Activated B cell treated with CpG ODN at 0.5 μM for 24 hours (primary cell): ENCODE measurements at regions not wholly inside any gene's neighbourhood (a gene's known extent, or its start where the extent isn't known, plus 50 kb on each side); places are given as distances from the start of the nearest gene placed in this dataset.

Source experiments
- ATAC-seq: fragments of 200-7000 bp; cut with Tn5 transposase; one replicate; pipeline ENCODE4 v1.10.0; 2021; ENCODE audit warnings: low read depth, mild to moderate bottlenecking, moderate library complexity
- CTCF ChIA-PET: fragments of 350-600 bp; sonication (Branson Sonifier 250); formaldehyde crosslinking; loops from one replicate; lab custom pipeline; 2021; ENCODE audit warnings: antibody characterized with exemption; lab: Charles Lee
- POLR2A ChIA-PET: fragments of 350-600 bp; sonication (Branson Sonifier 250); formaldehyde crosslinking; loops from one replicate; lab custom pipeline; 2021; ENCODE audit warnings: antibody characterized with exemption; lab: Charles Lee
- DNase-seq: peaks from one replicate; pipeline ENCODE4 v3.0.0; 2022
- H3K27ac Mint-ChIP-seq: one replicate; pipeline ENCODE4 v1.8.0; 2020; ENCODE audit warnings: mixed read lengths
- H3K27me3 Mint-ChIP-seq: one replicate; pipeline ENCODE4 v1.8.0; 2021; ENCODE audit warnings: mixed read lengths
- H3K36me3 Mint-ChIP-seq: one replicate; pipeline ENCODE4 v1.8.0; 2021; ENCODE audit warnings: low read depth, mixed read lengths
- H3K4me1 Mint-ChIP-seq: one replicate; pipeline ENCODE4 v1.8.0; 2021; ENCODE audit warnings: mixed read lengths
- H3K4me3 Mint-ChIP-seq: one replicate; pipeline ENCODE4 v1.8.0; 2020; ENCODE audit warnings: mild to moderate bottlenecking, mixed read lengths
- H3K9me3 Mint-ChIP-seq: one replicate; pipeline ENCODE4 v1.8.0; 2020; ENCODE audit warnings: mixed read lengths
- intact Hi-C: fragments of 100-400 bp; cut with micrococcal nuclease; formaldehyde crosslinking; loops from one replicate; pipeline ENCODE4 v1.15.1; 2024
- TF ChIP-seq, protein P1 (sequence below): fragments of 200-600 bp; IDR thresholded peaks from one replicate; pipeline ENCODE4 v1.8.0; 2022; ENCODE audit warnings: antibody characterized with exemption, mild to moderate bottlenecking

DNA sequence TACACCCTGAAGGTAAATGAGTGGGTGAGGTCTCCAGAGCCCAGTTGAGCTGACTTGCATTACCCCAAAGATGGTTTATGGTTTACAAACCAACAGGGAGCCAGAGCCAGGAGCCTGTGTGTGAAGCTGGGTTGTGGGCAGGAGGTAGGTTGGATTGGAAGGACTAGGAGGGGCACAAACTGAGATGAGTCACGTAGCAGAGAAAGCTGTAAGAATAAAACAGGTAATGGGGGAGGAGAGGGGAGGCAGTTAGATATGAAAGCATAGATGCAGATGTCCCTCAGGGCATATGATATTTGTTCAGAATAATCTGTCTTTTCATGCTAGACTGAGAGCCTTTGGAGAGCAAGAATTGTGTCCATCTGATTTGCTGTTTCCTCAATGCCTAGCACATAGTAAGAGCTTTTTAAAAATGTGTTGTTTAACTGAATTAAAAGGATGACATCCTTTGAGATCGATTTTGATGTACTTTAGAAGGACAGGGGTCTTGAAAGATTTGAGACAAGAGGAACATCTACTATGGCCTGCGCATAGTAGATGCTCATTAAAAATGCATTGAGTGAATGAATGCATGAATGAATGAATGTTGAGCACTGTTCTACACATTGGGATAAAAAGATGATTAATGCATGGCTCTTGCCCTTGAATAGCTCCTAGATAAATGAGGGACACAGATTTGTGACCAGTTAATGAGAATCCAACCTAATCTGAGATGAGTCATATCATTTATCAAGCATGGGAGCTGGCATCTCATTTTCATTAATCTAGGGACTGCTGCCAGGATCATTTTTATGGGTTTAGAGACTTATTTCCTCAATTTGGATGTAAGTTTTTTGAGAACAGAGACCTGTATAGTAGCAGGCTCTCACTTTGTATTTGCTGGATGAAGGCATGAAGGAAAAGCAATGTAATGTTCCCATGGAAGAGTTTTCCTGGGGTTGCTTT is 175.8 kb upstream of the BDNF start:
- intact Hi-C loops = no loop called here
- H3K4me1 Mint-ChIP-seq = no peaks in the 10 kb centered on the region
- H3K4me3 Mint-ChIP-seq = no peak overlapping the region
- peaks cover 2% of the 10 kb centered on the region for H3K27me3 Mint-ChIP-seq
- ChIA-PET POLR2A (no interaction called here), CTCF (no interaction called here)
- no peaks in the 10 kb centered on the region for H3K36me3 Mint-ChIP-seq
- peaks cover 4% of the 10 kb centered on the region for H3K9me3 Mint-ChIP-seq
- H3K27ac Mint-ChIP-seq = no peak overlapping the region
- no peak for DNase-seq
- ATAC-seq = no peak
- TF ChIP-seq, protein P1, sequence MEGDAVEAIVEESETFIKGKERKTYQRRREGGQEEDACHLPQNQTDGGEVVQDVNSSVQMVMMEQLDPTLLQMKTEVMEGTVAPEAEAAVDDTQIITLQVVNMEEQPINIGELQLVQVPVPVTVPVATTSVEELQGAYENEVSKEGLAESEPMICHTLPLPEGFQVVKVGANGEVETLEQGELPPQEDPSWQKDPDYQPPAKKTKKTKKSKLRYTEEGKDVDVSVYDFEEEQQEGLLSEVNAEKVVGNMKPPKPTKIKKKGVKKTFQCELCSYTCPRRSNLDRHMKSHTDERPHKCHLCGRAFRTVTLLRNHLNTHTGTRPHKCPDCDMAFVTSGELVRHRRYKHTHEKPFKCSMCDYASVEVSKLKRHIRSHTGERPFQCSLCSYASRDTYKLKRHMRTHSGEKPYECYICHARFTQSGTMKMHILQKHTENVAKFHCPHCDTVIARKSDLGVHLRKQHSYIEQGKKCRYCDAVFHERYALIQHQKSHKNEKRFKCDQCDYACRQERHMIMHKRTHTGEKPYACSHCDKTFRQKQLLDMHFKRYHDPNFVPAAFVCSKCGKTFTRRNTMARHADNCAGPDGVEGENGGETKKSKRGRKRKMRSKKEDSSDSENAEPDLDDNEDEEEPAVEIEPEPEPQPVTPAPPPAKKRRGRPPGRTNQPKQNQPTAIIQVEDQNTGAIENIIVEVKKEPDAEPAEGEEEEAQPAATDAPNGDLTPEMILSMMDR = no peak

DNA sequence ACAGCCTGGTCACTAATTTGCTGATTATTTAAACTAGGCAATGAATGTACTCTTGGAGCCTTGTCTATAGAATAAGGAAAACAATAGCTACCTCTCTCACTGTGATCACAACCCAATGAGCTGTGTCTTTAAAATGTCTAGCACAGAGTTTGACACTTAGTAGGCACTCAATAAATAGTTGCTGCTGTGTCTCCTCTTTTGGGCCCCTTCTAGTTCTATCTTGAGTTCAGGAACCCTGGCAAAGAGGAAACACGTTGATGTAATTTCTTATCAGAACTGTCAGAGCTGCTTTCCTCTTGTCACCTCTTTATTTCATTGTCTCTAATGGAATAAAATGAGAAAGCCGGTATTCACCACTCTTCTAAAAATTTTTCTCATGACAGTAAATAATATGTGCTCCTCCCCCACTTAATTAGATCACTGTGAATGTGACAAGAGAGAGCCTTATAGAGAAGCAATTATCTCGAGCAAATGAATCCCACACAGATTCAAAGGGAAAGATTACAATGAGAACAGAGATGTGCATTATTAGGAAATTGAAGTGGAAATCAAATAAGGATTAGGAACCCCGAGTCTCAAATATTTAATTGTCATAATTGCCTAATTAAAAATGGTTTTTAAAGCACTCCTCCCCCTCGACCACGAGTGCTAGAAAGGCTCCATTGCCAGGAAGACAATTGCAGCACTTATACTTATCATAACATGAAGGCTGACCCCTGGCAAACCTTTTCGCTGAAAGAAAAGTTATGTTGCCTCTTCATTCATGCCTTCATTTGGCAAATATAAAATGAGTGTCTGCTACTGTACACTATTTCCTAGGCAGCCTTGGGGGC is 175.0 kb upstream of the BDNF start:
- H3K27me3 Mint-ChIP-seq = peaks cover 2% of the 10 kb centered on the region
- TF ChIP-seq, protein P1 = no peak
- H3K4me3 Mint-ChIP-seq = no peak overlapping the region
- H3K4me1 Mint-ChIP-seq = no peaks in the 10 kb centered on the region
- ATAC-seq (no peak), DNase-seq (no peak)
- intact Hi-C loops = no loop called here
- ChIA-PET POLR2A (no interaction called here), CTCF (no interaction called here)
- H3K36me3 Mint-ChIP-seq = no peaks in the 10 kb centered on the region
- H3K9me3 Mint-ChIP-seq = peaks cover 4% of the 10 kb centered on the region
- no peak overlapping the region for H3K27ac Mint-ChIP-seq

DNA sequence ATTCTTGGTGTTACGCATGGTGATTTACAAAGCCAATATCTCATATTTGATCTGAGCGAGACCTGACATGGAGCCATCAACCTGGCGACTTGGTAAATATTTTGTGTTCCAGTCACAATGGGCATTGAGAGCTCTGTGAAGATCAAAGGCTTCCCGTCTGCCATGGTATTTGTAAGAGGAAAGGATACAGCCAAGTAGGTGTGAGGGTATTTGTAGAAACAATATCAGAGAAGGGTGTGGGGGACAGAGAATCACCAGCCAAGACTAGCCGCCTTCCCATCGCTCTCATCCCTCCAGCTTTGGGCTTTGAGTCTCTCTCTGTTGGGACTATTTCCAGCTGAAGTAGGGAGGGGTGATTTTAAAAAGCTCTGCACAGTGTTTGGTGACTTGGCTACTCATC is 173.4 kb upstream of the BDNF start:
- no peak for ATAC-seq
- Mint-ChIP-seq H3K4me1 (no peaks in the 10 kb centered on the region), H3K27ac (no peak overlapping the region), H3K4me3 (no peak overlapping the region), H3K27me3 (peaks cover 2% of the 10 kb centered on the region), H3K36me3 (no peaks in the 10 kb centered on the region), H3K9me3 (peaks cover 4% of the 10 kb centered on the region)
- ChIA-PET POLR2A (no interaction called here), CTCF (no interaction called here)
- TF ChIP-seq, protein P1 = no peak
- intact Hi-C loops = no loop called here
- DNase-seq = no peak

DNA sequence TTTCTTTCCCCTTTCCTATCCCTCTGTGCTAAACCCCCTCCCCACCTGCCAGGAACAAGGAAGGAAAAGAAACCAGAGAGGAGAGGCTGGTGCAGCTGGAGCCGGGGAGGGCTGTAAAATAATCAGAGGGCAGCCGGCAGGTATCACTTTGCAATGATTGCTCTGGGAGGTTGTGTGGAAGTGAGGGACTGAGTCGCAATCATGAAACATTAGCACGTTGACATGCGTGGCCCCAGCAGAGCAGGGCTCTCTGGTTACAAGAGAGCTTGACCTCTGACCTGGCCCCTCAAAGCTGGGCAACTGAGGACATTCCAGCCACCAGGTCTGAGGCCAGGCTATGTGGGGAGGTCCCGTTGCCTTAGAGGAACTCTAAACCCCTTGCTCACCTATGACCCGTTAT is 170.8 kb upstream of the BDNF start:
- no peak for ATAC-seq
- no peak overlapping the region for H3K4me3 Mint-ChIP-seq
- no peaks in the 10 kb centered on the region for H3K36me3 Mint-ChIP-seq
- TF ChIP-seq, protein P1 = no peak
- ChIA-PET CTCF (no interaction called here), POLR2A (no interaction called here)
- H3K9me3 Mint-ChIP-seq = no peaks in the 10 kb centered on the region
- H3K27ac Mint-ChIP-seq = no peak overlapping the region
- no peak for DNase-seq
- intact Hi-C loops = no loop called here
- peaks cover 2% of the 10 kb centered on the region for H3K27me3 Mint-ChIP-seq
- H3K4me1 Mint-ChIP-seq = no peaks in the 10 kb centered on the region

DNA sequence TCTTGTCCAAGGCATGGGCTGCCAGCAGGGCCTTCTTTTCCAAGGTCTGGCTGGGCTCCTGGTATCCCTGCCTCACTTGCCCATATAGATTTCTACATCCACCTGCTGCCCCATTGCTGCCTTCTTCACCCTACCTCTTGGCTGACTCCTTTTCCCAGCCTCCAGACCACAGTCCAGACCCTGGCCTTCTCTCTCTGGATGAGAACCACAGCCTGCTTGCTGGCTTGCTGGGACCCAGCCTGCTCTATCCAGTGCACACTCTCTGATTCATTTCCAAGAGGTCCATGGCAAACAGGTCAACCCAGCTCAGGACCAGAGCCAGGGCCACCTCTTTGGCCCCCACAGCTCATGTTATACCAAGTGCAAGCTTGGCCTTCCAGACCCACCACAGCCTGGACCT is 169.4 kb upstream of the BDNF start:
- ChIA-PET CTCF (no interaction called here), POLR2A (no interaction called here)
- peaks cover 2% of the 10 kb centered on the region for H3K27me3 Mint-ChIP-seq
- DNase-seq (no peak), ATAC-seq (no peak)
- H3K4me3 Mint-ChIP-seq = no peak overlapping the region
- no peaks in the 10 kb centered on the region for H3K4me1 Mint-ChIP-seq
- TF ChIP-seq, protein P1 = no peak
- no peaks in the 10 kb centered on the region for H3K36me3 Mint-ChIP-seq
- intact Hi-C loops = no loop called here
- H3K27ac Mint-ChIP-seq = no peak overlapping the region
- no peaks in the 10 kb centered on the region for H3K9me3 Mint-ChIP-seq
